Breast epithelium (tissue), 3 donors: ENCODE measurements at regions not wholly inside any gene's neighbourhood (a gene's known extent, or its start where the extent isn't known, plus 50 kb on each side); places are given as distances from the start of the nearest gene placed in this dataset.

Source experiments
- CTCF ChIP-seq, 3 donors: fragments of 450-650 bp; IDR thresholded peaks; one replicate each; pipeline ENCODE4 v1.5.1; 2016 to 2017; ENCODE audit warnings: antibody characterized with exemption in 3 of 3, mild to moderate bottlenecking in 3 of 3, moderate library complexity in 3 of 3
- POLR2AphosphoS5 ChIP-seq, 3 donors: sonication (generic); formaldehyde crosslinking; IDR thresholded peaks; one replicate each; pipeline ENCODE4 v1.6.1; 2017; ENCODE audit warnings: antibody characterized with exemption in 3 of 3

GRCh38 chr14:81955123-81955522, 421.5 kb upstream of the SEL1L start:
- no peak for TF ChIP-seq CTCF (IDR thresholded peaks at IDR 0.05)
- TF ChIP-seq POLR2AphosphoS5 (IDR thresholded peaks at IDR 0.05): no peak
